Prostate gland (tissue), 2 donors: ENCODE measurements at regions not wholly inside any gene's neighbourhood (a gene's known extent, or its start where the extent isn't known, plus 50 kb on each side); places are given as distances from the start of the nearest gene placed in this dataset.

Experiments used
- CTCF ChIP-seq, 4 experiments: fragments of 200-600 bp in 2 of 4; fragments of 450-650 bp in 2 of 4; sonication (generic) in 2 of 4; IDR thresholded peaks; 1 replicate in 3 of 4; 2 replicates in 1 of 4; pipeline ENCODE4 v1.5.1; 2016 to 2019; ENCODE audit warnings: antibody characterized with exemption in 4 of 4, mild to moderate bottlenecking in 2 of 4, moderate library complexity in 2 of 4
- POLR2A ChIP-seq: fragments of 450-650 bp; IDR thresholded peaks from one replicate; pipeline ENCODE4 v1.6.1; 2016; ENCODE audit warnings: antibody characterized with exemption, mild to moderate bottlenecking
- POLR2AphosphoS5 ChIP-seq: sonication (generic); formaldehyde crosslinking; IDR thresholded peaks from one replicate; pipeline ENCODE4 v1.6.1; 2017; ENCODE audit warnings: antibody characterized with exemption

DNA sequence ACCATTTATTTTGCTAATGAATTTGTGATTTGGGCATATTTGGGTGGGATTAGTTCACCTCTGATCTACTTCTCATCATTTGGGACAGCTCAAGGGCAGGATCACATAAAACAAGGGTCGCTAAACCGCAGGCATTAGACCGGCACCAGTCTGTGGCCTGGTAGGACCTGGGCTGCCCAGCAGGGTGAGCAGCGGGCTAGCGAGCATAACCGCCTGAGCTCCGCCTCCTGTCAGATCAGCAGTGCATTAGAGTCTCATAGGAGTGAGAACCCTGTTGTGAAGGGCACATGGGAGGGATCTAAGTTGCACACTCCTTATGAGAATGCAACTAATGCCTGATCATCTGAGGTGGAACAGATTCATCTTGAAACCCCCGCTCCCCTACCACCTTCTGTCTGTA, 785.3 kb downstream of the TRHDE start:
- TF ChIP-seq CTCF (IDR thresholded peaks at IDR 0.05) (no peak), POLR2A (no peak), POLR2AphosphoS5 (no peak)
